ENCODE measurements at regions not wholly inside any gene's neighbourhood (a gene's known extent, or its start where the extent isn't known, plus 50 kb on each side); places are given as distances from the start of the nearest gene placed in this dataset.
"Not testable (repeated sequence)": the region's sequence is repeated elsewhere in the genome, so short reads cannot be mapped to it uniquely, and the experiment has no call there.

GRCh38 chr4:3896441-3896840 is 130.3 kb downstream of the ADRA2C start:
- Histone ChIP-seq H3K9me3 (ENCODE audit: low read depth, low read length, poor library complexity, severe bottlenecking) (no peaks in the 10 kb centered on the region), H3K4me3 (ENCODE audit: low read depth, low read length, poor library complexity, severe bottlenecking) (no peak overlapping the region), H3K27ac (ENCODE audit: low read depth, low read length, poor library complexity, severe bottlenecking) (no peak overlapping the region), H3K27me3 (replicated peaks; ENCODE audit: insufficient read depth, low read depth, low read length, poor library complexity) (no peaks in the 10 kb centered on the region), H3K36me3 (ENCODE audit: insufficient read depth, low read length, poor library complexity, severe bottlenecking) (no peaks in the 10 kb centered on the region), H3K4me1 (ENCODE audit: insufficient read depth, low read length, poor library complexity, severe bottlenecking) (no peaks in the 10 kb centered on the region)
- TF ChIP-seq EZH2 (IDR thresholded peaks at IDR 0.05; ENCODE audit: borderline replicate concordance, low read depth, low read length, poor library complexity, severe bottlenecking) (no peak), CTCF (conservative IDR thresholded peaks at IDR 0.05; ENCODE audit: low read depth, low read length) (no peak)
- CTCF ChIA-PET: interaction anchor here (1.5 kb wide), 1 partner anchor 16 kb away, joined by 4 read pairs; no protein-coding TSS in a partner anchor
- BruUV-seq (replicated peaks): no TSS peak
- POLR2A ChIA-PET (ENCODE audit: low non-redundant PET): no interaction called here
- DNase-seq (ENCODE audit: low spot score): no peak
- intact Hi-C loops (cut with micrococcal nuclease; ENCODE audit: unreplicated experiment): no loop called here

GRCh38 chr4:3896871-3897578 is 130.8 kb downstream of the ADRA2C start:
- H3K4me1 ChIP-seq (ENCODE audit: insufficient read depth, low read length, poor library complexity, severe bottlenecking); POLR2A ChIA-PET (ENCODE audit: low non-redundant PET); H3K9me3 ChIP-seq (ENCODE audit: low read depth, low read length, poor library complexity, severe bottlenecking); H3K36me3 ChIP-seq (ENCODE audit: insufficient read depth, low read length, poor library complexity, severe bottlenecking); H3K27me3 ChIP-seq (replicated peaks; ENCODE audit: insufficient read depth, low read depth, low read length, poor library complexity); DNase-seq (ENCODE audit: low spot score); H3K4me3 ChIP-seq (ENCODE audit: low read depth, low read length, poor library complexity, severe bottlenecking); BruUV-seq (replicated peaks); intact Hi-C loops (cut with micrococcal nuclease; ENCODE audit: unreplicated experiment); H3K27ac ChIP-seq (ENCODE audit: low read depth, low read length, poor library complexity, severe bottlenecking): not testable (repeated sequence)
- CTCF ChIA-PET: interaction anchor here (1.5 kb wide), 1 partner anchor 16 kb away, joined by 4 read pairs; no protein-coding TSS in a partner anchor

- no peaks in the 10 kb centered on the region for H3K36me3 ChIP-seq (ENCODE audit: insufficient read depth, low read length, poor library complexity, severe bottlenecking)
- ChIA-PET CTCF (no interaction called here), POLR2A (ENCODE audit: low non-redundant PET) (no interaction called here)
These were observed 131.9 kb downstream of the ADRA2C start for GRCh38 chr4:3898098-3898497.

GRCh38 chr4:3898928-3899327 is 132.7 kb downstream of the ADRA2C start:
- intact Hi-C loops (cut with micrococcal nuclease; ENCODE audit: unreplicated experiment); CTCF ChIA-PET; H3K27ac ChIP-seq (ENCODE audit: low read depth, low read length, poor library complexity, severe bottlenecking); H3K36me3 ChIP-seq (ENCODE audit: insufficient read depth, low read length, poor library complexity, severe bottlenecking); H3K4me1 ChIP-seq (ENCODE audit: insufficient read depth, low read length, poor library complexity, severe bottlenecking); DNase-seq (ENCODE audit: low spot score); BruUV-seq (replicated peaks); H3K4me3 ChIP-seq (ENCODE audit: low read depth, low read length, poor library complexity, severe bottlenecking); POLR2A ChIA-PET (ENCODE audit: low non-redundant PET); H3K9me3 ChIP-seq (ENCODE audit: low read depth, low read length, poor library complexity, severe bottlenecking); H3K27me3 ChIP-seq (replicated peaks; ENCODE audit: insufficient read depth, low read depth, low read length, poor library complexity): not testable (repeated sequence)

More at GRCh38 chr4:3898098-3898497, 131.9 kb downstream of the ADRA2C start:
- no peak overlapping the region for H3K4me3 ChIP-seq (ENCODE audit: low read depth, low read length, poor library complexity, severe bottlenecking)
- intact Hi-C loops (cut with micrococcal nuclease; ENCODE audit: unreplicated experiment): no loop called here
- H3K27me3 ChIP-seq (replicated peaks; ENCODE audit: insufficient read depth, low read depth, low read length, poor library complexity): peaks cover 4% of the 10 kb centered on the region
- no peaks in the 10 kb centered on the region for H3K4me1 ChIP-seq (ENCODE audit: insufficient read depth, low read length, poor library complexity, severe bottlenecking)
- H3K27ac ChIP-seq (ENCODE audit: low read depth, low read length, poor library complexity, severe bottlenecking): no peak overlapping the region
- H3K9me3 ChIP-seq (ENCODE audit: low read depth, low read length, poor library complexity, severe bottlenecking): no peaks in the 10 kb centered on the region
- TF ChIP-seq EZH2 (IDR thresholded peaks at IDR 0.05; ENCODE audit: borderline replicate concordance, low read depth, low read length, poor library complexity, severe bottlenecking) (no peak), CTCF (conservative IDR thresholded peaks at IDR 0.05; ENCODE audit: low read depth, low read length) (no peak)
- DNase-seq (ENCODE audit: low spot score): no peak
- BruUV-seq (replicated peaks): no TSS peak

GRCh38 chr4:3904264-3904955 is 138.2 kb downstream of the ADRA2C start:
- intact Hi-C loops (cut with micrococcal nuclease; ENCODE audit: unreplicated experiment); H3K36me3 ChIP-seq (ENCODE audit: insufficient read depth, low read length, poor library complexity, severe bottlenecking); H3K9me3 ChIP-seq (ENCODE audit: low read depth, low read length, poor library complexity, severe bottlenecking); POLR2A ChIA-PET (ENCODE audit: low non-redundant PET); BruUV-seq (replicated peaks); CTCF ChIA-PET; H3K4me3 ChIP-seq (ENCODE audit: low read depth, low read length, poor library complexity, severe bottlenecking); H3K27ac ChIP-seq (ENCODE audit: low read depth, low read length, poor library complexity, severe bottlenecking); H3K4me1 ChIP-seq (ENCODE audit: insufficient read depth, low read length, poor library complexity, severe bottlenecking); DNase-seq (ENCODE audit: low spot score): not testable (repeated sequence)
- peaks cover 10% of the 10 kb centered on the region for H3K27me3 ChIP-seq (replicated peaks; ENCODE audit: insufficient read depth, low read depth, low read length, poor library complexity)

GRCh38 chr4:3909616-3910015 is 143.4 kb downstream of the ADRA2C start:
- H3K36me3 ChIP-seq (ENCODE audit: insufficient read depth, low read length, poor library complexity, severe bottlenecking); H3K9me3 ChIP-seq (ENCODE audit: low read depth, low read length, poor library complexity, severe bottlenecking); H3K4me1 ChIP-seq (ENCODE audit: insufficient read depth, low read length, poor library complexity, severe bottlenecking); POLR2A ChIA-PET (ENCODE audit: low non-redundant PET); BruUV-seq (replicated peaks); DNase-seq (ENCODE audit: low spot score); H3K27me3 ChIP-seq (replicated peaks; ENCODE audit: insufficient read depth, low read depth, low read length, poor library complexity); H3K27ac ChIP-seq (ENCODE audit: low read depth, low read length, poor library complexity, severe bottlenecking); intact Hi-C loops (cut with micrococcal nuclease; ENCODE audit: unreplicated experiment); H3K4me3 ChIP-seq (ENCODE audit: low read depth, low read length, poor library complexity, severe bottlenecking); CTCF ChIA-PET: not testable (repeated sequence)

All from A673 (cell line).